Testis (tissue), 2 donors: ENCODE measurements at regions not wholly inside any gene's neighbourhood (a gene's known extent, or its start where the extent isn't known, plus 50 kb on each side); places are given as distances from the start of the nearest gene placed in this dataset.
"Not testable (repeated sequence)": the region's sequence is repeated elsewhere in the genome, so short reads cannot be mapped to it uniquely, and the experiment has no call there.

Experiments used
- CTCF ChIP-seq, 3 experiments: fragments of 450-650 bp in 2 of 3; fragments of 200-600 bp in 1 of 3; sonication (generic) in 1 of 3; IDR thresholded peaks; one replicate each; pipeline ENCODE4 v1.5.1; 2016 to 2019; ENCODE audit warnings: antibody characterized with exemption in 3 of 3, mild to moderate bottlenecking in 2 of 3, moderate library complexity in 1 of 3
- POLR2A ChIP-seq: fragments of 450-650 bp; IDR thresholded peaks from one replicate; pipeline ENCODE4 v1.6.1; 2017; ENCODE audit warnings: antibody characterized with exemption, mild to moderate bottlenecking, moderate library complexity

- TF ChIP-seq CTCF (IDR thresholded peaks at IDR 0.05); POLR2A: not testable (repeated sequence)
Measured at GRCh38 chr3:8074740-8075139, 426.9 kb upstream of the LMCD1 start.
